ENCODE measurements at regions not wholly inside any gene's neighbourhood (a gene's known extent, or its start where the extent isn't known, plus 50 kb on each side); places are given as distances from the start of the nearest gene placed in this dataset.
A peak's percentile ranks its signal among the peaks of the same experiment; 100 is the strongest.
"Not testable (repeated sequence)": the region's sequence is repeated elsewhere in the genome, so short reads cannot be mapped to it uniquely, and the experiment has no call there.

DNA sequence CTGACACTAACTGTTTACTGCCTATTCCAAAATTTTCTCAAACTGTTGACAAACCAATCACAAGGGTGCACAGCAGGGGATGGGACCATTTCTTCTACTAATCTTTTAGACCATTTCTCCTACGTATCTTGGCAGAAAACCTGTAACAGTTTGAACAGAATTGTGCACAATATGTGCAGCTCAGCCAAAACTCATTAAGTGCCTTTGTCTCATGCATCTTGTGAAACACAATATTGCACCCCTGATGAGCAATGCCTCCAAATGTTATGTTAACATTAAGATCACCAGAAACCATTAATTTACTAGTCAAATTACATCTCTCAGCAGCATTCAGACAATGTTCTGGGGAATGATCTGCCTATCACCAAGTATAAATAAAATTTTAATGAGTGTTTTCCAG, 247.5 kb downstream of the NRIP1 start:
- FAIRE-seq (no peak), DNase-seq (ENCODE audit: insufficient read length) (no peak)
- TF ChIP-seq TAF1 (IDR thresholded peaks at IDR 0.05; ENCODE audit: borderline replicate concordance, low read depth, low read length) (no peak), POLR2A (IDR thresholded peaks at IDR 0.05; ENCODE audit: low read depth, low read length) (no peak), POLR2AphosphoS5 (IDR thresholded peaks at IDR 0.05; ENCODE audit: low read depth, low read length) (no peak)

DNA sequence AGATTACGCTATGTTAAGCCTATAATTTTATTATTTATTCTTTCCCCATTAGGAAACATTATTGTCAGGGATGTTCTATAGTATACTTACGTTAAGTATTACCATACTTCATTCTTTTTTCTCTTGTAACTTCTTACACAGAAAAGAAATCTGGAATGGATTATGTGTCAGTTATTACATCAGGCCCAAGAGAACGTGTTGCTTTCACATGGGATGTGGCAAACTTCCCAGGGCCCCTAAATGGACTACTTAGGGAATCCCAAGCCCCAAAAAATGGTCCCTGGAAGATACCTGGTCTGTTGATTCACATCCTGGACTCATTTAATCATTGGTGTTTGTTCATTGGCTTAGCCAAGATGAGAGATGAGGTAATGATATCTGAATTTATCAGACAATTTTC, 249.8 kb downstream of the NRIP1 start:
- FAIRE-seq = no peak
- TF ChIP-seq TAF1 (IDR thresholded peaks at IDR 0.05; ENCODE audit: borderline replicate concordance, low read depth, low read length) = no peak
- no peak for TF ChIP-seq POLR2A (IDR thresholded peaks at IDR 0.05; ENCODE audit: low read depth, low read length)
- no peak for TF ChIP-seq POLR2AphosphoS5 (IDR thresholded peaks at IDR 0.05; ENCODE audit: low read depth, low read length)
- DNase-seq (ENCODE audit: insufficient read length) = no peak

DNA sequence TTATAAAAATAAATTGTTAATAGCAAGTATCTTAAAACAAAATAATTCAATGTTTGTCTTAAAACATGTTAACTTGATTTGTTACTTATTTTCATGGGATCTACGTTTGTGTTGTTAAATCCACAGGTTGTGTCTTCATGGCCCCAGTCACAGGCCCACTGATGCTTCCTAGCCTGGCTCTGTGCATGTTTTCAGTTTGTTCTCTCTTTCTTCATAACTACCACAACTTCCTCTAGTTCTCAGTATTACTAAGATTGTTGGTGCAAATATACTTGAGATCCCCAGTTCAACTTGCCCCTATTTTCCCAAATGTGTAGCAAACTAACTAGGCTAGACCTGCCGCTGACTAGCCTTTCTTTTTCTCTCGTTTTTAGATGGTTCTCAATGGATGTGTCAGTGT, 250.5 kb downstream of the NRIP1 start:
- FAIRE-seq (no peak), DNase-seq (ENCODE audit: insufficient read length) (no peak)
- TF ChIP-seq POLR2A (IDR thresholded peaks at IDR 0.05; ENCODE audit: low read depth, low read length) = no peak

DNA sequence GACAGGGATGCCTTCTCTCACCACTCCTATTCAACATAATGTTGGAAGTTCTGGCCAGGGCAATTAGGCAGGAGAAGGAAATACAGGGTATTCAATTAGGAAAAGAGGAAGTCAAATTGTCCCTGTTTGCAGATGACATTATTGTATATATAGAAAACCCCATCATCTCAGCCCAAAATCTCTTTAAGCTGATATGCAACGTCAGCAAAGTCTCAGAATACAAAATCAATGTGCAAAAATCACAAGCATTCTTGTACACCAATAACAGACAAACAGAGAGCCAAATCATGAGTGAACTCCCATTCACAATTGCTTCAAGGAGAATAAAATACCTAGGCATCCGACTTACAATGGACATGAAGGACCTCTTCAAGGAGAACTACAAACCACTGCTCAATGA, 258.1 kb upstream of the SAMSN1 start:
- not testable (repeated sequence) for DNase-seq (ENCODE audit: insufficient read length); FAIRE-seq

DNA sequence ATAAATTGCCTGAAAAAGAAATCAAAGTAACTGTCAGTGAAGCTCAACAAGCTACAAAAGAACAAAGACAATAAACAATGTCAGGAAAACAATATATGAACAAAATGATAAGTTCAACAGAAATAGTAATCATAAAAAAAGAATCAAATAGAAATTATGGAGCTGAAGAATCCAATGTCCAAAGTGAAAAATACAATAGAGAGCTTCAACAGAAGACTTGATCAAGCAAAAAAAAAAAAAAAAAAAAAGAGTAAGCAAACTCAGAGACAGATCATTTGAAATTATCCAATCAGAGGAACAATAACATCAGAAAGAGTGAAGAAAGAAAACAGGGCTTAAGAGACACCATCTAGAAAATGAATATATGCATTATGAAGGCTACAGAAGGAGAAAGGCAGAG, 251.4 kb upstream of the SAMSN1 start:
- DNase-seq (ENCODE audit: insufficient read length) (no peak), FAIRE-seq (no peak)
- TF ChIP-seq TAF1 (IDR thresholded peaks at IDR 0.05; ENCODE audit: borderline replicate concordance, low read depth, low read length) (no peak), POLR2AphosphoS5 (IDR thresholded peaks at IDR 0.05; ENCODE audit: low read depth, low read length) (no peak), POLR2A (IDR thresholded peaks at IDR 0.05; ENCODE audit: low read depth, low read length) (no peak)

DNA sequence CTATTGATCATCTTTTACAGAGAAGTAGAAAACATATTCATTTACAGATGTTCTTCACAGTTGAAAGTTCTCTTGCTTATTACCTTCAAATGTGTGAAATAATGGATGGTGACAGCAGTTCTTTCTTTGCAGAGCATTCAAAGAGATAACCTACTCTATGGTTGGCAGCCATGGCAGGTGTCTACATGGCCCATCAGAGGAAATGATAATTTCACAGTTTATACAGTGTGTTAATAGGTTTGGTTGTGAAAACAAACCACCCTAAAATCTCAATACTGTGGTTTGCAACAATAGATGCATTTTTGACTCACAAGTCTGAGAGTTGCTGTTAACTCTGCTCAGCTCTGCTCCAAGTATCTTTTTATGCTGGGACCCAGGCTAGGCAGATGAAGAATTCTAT, 241.2 kb upstream of the SAMSN1 start:
- FAIRE-seq = no peak
- no peak for DNase-seq (ENCODE audit: insufficient read length)
- no peak for TF ChIP-seq TAF1 (IDR thresholded peaks at IDR 0.05; ENCODE audit: borderline replicate concordance, low read depth, low read length)
- TF ChIP-seq POLR2A (IDR thresholded peaks at IDR 0.05; ENCODE audit: low read depth, low read length) = no peak
- TF ChIP-seq POLR2AphosphoS5 (IDR thresholded peaks at IDR 0.05; ENCODE audit: low read depth, low read length) = no peak

DNA sequence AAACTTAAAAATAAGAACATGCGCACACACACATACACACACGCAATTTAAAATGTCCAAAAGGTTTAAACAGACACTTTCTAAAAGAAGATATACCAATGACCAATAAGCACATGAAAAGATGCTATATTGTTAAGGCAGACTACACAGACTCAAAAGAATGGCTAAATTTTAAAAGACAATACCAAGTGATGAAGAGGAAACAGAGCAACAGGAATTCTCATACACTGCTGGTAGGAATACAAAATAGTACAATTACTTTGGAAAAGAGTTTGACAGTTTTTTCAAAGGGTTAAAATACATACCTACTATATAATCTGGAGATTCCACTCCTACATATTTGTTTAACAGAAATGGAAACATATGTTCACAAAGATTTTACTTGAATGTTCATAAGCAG, 239.6 kb upstream of the SAMSN1 start:
- no peak for DNase-seq (ENCODE audit: insufficient read length)
- FAIRE-seq = no peak
- TF ChIP-seq POLR2A (IDR thresholded peaks at IDR 0.05; ENCODE audit: low read depth, low read length) (no peak), TAF1 (IDR thresholded peaks at IDR 0.05; ENCODE audit: borderline replicate concordance, low read depth, low read length) (no peak), POLR2AphosphoS5 (IDR thresholded peaks at IDR 0.05; ENCODE audit: low read depth, low read length) (no peak)

DNA sequence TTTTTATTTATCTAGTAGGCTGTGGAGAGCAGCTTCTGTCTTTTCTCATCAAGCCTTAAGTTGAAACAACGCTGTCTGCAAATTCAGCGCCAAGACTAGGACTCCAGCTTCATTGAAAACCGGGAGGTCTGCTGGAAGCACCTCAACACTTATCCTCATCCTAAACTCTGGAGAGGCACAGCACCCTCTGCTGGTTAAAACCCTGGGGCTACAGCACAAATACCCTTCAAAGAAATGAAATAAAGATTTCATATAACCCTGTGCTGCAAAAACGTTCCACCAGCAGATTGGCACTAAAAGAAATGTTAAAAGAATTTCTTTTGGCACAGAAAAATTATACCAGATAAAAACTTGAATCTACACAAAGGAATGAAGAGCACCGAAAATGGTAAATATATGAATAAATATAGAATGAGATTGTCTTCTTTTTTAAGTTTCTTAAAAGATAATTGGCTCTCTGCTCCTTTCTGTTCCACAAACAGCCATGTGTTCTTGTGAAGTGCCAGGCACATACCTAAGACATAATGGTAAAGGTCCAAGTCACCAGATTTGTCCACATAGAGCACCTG, 227.7 kb upstream of the SAMSN1 start:
- TF ChIP-seq TAF1 (IDR thresholded peaks at IDR 0.05; ENCODE audit: borderline replicate concordance, low read depth, low read length) = no peak
- TF ChIP-seq POLR2AphosphoS5 (IDR thresholded peaks at IDR 0.05; ENCODE audit: low read depth, low read length) = no peak
- TF ChIP-seq POLR2A (IDR thresholded peaks at IDR 0.05; ENCODE audit: low read depth, low read length) = no peak
- FAIRE-seq (peak; percentile 27), DNase-seq (ENCODE audit: insufficient read length) (no peak)

DNA sequence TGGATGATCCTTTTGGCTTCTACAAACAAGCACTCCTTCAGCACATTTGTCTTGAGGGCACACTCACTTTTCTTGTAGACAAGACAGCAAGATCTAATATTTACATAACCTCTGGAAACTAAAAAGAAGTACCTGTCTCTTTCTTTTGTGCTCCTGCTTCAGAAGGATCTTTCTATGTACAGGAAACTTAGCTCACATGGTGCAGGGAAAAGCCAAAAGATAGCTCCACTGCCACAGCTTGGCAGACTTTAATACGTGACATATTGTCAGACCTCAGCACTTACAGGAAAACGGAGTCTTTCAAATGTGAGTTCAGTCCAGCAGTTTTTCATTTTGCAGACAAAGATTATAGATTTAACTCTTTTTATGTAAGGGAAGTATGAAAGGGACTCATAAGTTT, 225.5 kb upstream of the SAMSN1 start:
- no peak for DNase-seq (ENCODE audit: insufficient read length)
- FAIRE-seq = no peak
- TF ChIP-seq TAF1 (IDR thresholded peaks at IDR 0.05; ENCODE audit: borderline replicate concordance, low read depth, low read length) (no peak), POLR2A (IDR thresholded peaks at IDR 0.05; ENCODE audit: low read depth, low read length) (no peak), POLR2AphosphoS5 (IDR thresholded peaks at IDR 0.05; ENCODE audit: low read depth, low read length) (no peak)

DNA sequence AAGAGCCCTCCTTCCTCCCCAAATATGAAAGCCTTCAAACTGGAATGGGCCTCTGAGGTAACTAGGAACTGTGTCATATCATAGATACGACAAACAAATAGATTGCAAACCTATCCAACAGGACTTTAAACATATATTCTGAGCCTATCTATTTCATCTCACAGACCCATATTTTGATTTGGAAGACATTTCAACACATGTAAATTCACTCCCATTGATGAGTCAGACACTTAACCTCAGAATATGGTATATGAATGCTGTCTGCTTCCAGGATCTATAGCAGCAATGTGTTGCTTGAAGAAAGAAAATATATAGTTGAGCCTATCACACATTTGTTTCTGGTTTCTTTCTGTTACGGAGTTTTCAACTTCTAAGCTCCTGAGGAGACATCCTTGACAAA, 221.9 kb upstream of the SAMSN1 start:
- no peak for FAIRE-seq
- TF ChIP-seq POLR2AphosphoS5 (IDR thresholded peaks at IDR 0.05; ENCODE audit: low read depth, low read length) = no peak
- TF ChIP-seq POLR2A (IDR thresholded peaks at IDR 0.05; ENCODE audit: low read depth, low read length) = no peak
- TF ChIP-seq TAF1 (IDR thresholded peaks at IDR 0.05; ENCODE audit: borderline replicate concordance, low read depth, low read length) = no peak
- DNase-seq (ENCODE audit: insufficient read length) = no peak

DNA sequence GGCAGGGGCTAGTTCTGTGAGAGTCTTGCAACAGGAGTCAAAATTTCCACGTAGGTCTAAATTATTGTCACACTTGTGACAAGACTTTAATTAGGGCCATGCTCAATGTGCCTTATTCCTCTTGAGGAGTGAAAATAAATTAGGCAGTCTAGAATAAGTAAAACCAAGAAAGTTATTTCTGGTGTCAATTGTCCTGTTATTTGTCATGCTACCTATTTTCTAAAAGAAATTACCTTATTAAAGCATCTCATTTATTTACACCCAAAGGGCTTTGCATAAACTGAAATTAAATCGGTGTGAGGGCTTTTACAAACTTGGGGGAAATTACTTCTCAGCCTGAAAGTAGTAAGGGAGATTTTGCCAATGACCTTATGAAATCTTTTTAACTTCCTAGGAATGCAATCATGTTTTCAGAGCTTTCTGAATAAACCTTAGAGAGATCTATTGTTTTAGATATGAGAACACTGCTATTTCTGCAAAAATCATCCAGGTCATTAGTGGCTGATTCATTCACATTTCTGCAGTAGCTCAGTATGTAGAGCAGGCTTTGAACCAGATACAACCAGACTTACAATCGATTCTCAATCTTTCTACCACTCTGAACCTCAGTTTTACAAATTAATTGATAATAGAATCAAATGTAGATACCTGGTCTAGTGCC, 221.2 kb upstream of the SAMSN1 start:
- TF ChIP-seq POLR2AphosphoS5 (IDR thresholded peaks at IDR 0.05; ENCODE audit: low read depth, low read length) (no peak), POLR2A (IDR thresholded peaks at IDR 0.05; ENCODE audit: low read depth, low read length) (no peak), TAF1 (IDR thresholded peaks at IDR 0.05; ENCODE audit: borderline replicate concordance, low read depth, low read length) (no peak)
- FAIRE-seq = peak; percentile 44

DNA sequence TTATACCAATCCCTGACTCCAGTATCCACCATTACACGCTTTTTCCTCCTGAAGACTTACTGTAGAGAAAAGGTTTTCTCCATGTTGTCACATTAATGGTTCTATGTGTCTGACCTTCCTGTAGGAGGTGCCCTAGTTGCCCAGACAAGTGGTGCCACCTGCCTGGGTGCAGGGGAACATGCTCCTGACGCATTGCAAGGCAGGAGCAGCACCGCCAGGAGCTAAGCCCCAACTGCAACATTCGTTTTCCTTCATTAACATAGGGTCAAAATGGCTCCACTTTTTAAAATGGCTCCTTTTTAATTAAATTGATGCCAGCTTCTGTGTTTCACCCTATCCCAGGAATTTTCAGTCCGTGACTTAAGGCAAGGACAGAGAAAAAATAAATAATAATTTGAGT, 220.1 kb upstream of the SAMSN1 start:
- TF ChIP-seq TAF1 (IDR thresholded peaks at IDR 0.05; ENCODE audit: borderline replicate concordance, low read depth, low read length) (no peak), POLR2A (IDR thresholded peaks at IDR 0.05; ENCODE audit: low read depth, low read length) (no peak), POLR2AphosphoS5 (IDR thresholded peaks at IDR 0.05; ENCODE audit: low read depth, low read length) (no peak)
- FAIRE-seq = no peak
- DNase-seq (ENCODE audit: insufficient read length) = no peak

More for the DNA sequence above, 221.2 kb upstream of the SAMSN1 start:
- no peak for DNase-seq (ENCODE audit: insufficient read length)

DNA sequence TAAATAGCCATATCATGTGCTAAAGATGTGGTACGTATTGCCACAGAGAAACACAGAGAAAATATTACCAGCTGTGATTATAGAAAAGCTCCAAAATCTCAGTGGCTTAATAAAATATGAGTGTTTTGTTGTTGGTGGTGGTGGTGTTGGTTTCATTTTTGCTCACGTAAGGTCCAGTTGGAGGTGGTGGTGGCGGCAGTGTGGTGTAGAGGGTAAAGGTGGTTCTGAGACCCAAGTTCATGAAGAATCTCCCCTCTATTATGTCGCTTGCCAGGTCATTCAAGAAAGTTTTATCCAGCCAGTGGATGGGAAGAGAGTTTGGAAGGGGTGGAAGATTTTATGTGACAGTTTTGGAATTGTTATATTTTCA, 217.6 kb upstream of the SAMSN1 start:
- FAIRE-seq = peak; percentile 38
- TF ChIP-seq TAF1 (IDR thresholded peaks at IDR 0.05; ENCODE audit: borderline replicate concordance, low read depth, low read length) (no peak), POLR2AphosphoS5 (IDR thresholded peaks at IDR 0.05; ENCODE audit: low read depth, low read length) (no peak), POLR2A (IDR thresholded peaks at IDR 0.05; ENCODE audit: low read depth, low read length) (no peak)
- no peak for DNase-seq (ENCODE audit: insufficient read length)
